ENCODE measurements at regions not wholly inside any gene's neighbourhood (a gene's known extent, or its start where the extent isn't known, plus 50 kb on each side); places are given as distances from the start of the nearest gene placed in this dataset.

- Histone ChIP-seq H3K4me1 (ENCODE audit: control insufficient read depth, insufficient read depth, low read length) (no peaks in the 10 kb centered on the region), H3K9ac (ENCODE audit: low read length in 2 of 2) (no peak overlapping the region), H3K4me3 (ENCODE audit: low read length in 2 of 2) (no peak overlapping the region), H3K27ac (ENCODE audit: low read length) (no peak overlapping the region), H3K9me3 (ENCODE audit: control insufficient read depth in 2 of 2, low read length in 2 of 2) (no peaks in the 10 kb centered on the region), H3K36me3 (ENCODE audit: control insufficient read depth in 2 of 2, insufficient read depth in 2 of 2, low read length in 2 of 2) (no peaks in the 10 kb centered on the region), H3K27me3 (ENCODE audit: control insufficient read depth in 1 of 2, insufficient read depth in 2 of 2, low read length in 2 of 2) (no peaks in the 10 kb centered on the region)
Measured at GRCh38 chr5:103498800-103499551, 63.6 kb downstream of the NUDT12 start.

GRCh38 chr5:103498211-103498610 is 64.4 kb downstream of the NUDT12 start:
- no peak overlapping the region for H3K4me3 ChIP-seq (ENCODE audit: low read length in 2 of 2)
- no peak overlapping the region for H3K27ac ChIP-seq (ENCODE audit: low read length)
- H3K9ac ChIP-seq (ENCODE audit: low read length in 2 of 2) = no peak overlapping the region
- no peaks in the 10 kb centered on the region for H3K4me1 ChIP-seq (ENCODE audit: control insufficient read depth, insufficient read depth, low read length)
- H3K36me3 ChIP-seq (ENCODE audit: control insufficient read depth in 2 of 2, insufficient read depth in 2 of 2, low read length in 2 of 2) = no peaks in the 10 kb centered on the region
- no peaks in the 10 kb centered on the region for H3K27me3 ChIP-seq (ENCODE audit: control insufficient read depth in 1 of 2, insufficient read depth in 2 of 2, low read length in 2 of 2)
- no peaks in the 10 kb centered on the region for H3K9me3 ChIP-seq (ENCODE audit: control insufficient read depth in 2 of 2, low read length in 2 of 2)

- Histone ChIP-seq H3K4me3 (ENCODE audit: low read length in 2 of 2) (no peak overlapping the region), H3K9me3 (ENCODE audit: control insufficient read depth in 2 of 2, low read length in 2 of 2) (no peaks in the 10 kb centered on the region), H3K27me3 (ENCODE audit: control insufficient read depth in 1 of 2, insufficient read depth in 2 of 2, low read length in 2 of 2) (no peaks in the 10 kb centered on the region), H3K9ac (ENCODE audit: low read length in 2 of 2) (no peak overlapping the region), H3K27ac (ENCODE audit: low read length) (no peak overlapping the region), H3K4me1 (ENCODE audit: control insufficient read depth, insufficient read depth, low read length) (no peaks in the 10 kb centered on the region), H3K36me3 (ENCODE audit: control insufficient read depth in 2 of 2, insufficient read depth in 2 of 2, low read length in 2 of 2) (no peaks in the 10 kb centered on the region)
Measured at GRCh38 chr5:103497781-103498180, 64.8 kb downstream of the NUDT12 start.

GRCh38 chr5:103490030-103490739 is 72.4 kb downstream of the NUDT12 start:
- Histone ChIP-seq H3K36me3 (ENCODE audit: control insufficient read depth in 2 of 2, insufficient read depth in 2 of 2, low read length in 2 of 2) (no peaks in the 10 kb centered on the region), H3K9me3 (ENCODE audit: control insufficient read depth in 2 of 2, low read length in 2 of 2) (no peaks in the 10 kb centered on the region), H3K4me3 (ENCODE audit: low read length in 2 of 2) (no peak overlapping the region), H3K27me3 (ENCODE audit: control insufficient read depth in 1 of 2, insufficient read depth in 2 of 2, low read length in 2 of 2) (no peaks in the 10 kb centered on the region), H3K4me1 (ENCODE audit: control insufficient read depth, insufficient read depth, low read length) (no peaks in the 10 kb centered on the region), H3K9ac (ENCODE audit: low read length in 2 of 2) (no peak overlapping the region), H3K27ac (ENCODE audit: low read length) (no peak overlapping the region)

- no peaks in the 10 kb centered on the region for H3K27me3 ChIP-seq (ENCODE audit: control insufficient read depth in 1 of 2, insufficient read depth in 2 of 2, low read length in 2 of 2)
- no peak overlapping the region for H3K27ac ChIP-seq (ENCODE audit: low read length)
- no peaks in the 10 kb centered on the region for H3K4me1 ChIP-seq (ENCODE audit: control insufficient read depth, insufficient read depth, low read length)
- no peaks in the 10 kb centered on the region for H3K9me3 ChIP-seq (ENCODE audit: control insufficient read depth in 2 of 2, low read length in 2 of 2)
- H3K9ac ChIP-seq (ENCODE audit: low read length in 2 of 2) = no peak overlapping the region
- H3K4me3 ChIP-seq (ENCODE audit: low read length in 2 of 2) = no peak overlapping the region
- no peaks in the 10 kb centered on the region for H3K36me3 ChIP-seq (ENCODE audit: control insufficient read depth in 2 of 2, insufficient read depth in 2 of 2, low read length in 2 of 2)
Measured at GRCh38 chr5:103489307-103489706, 73.3 kb downstream of the NUDT12 start.

GRCh38 chr5:103487822-103488493 is 74.6 kb downstream of the NUDT12 start:
- no peaks in the 10 kb centered on the region for H3K36me3 ChIP-seq (ENCODE audit: control insufficient read depth in 2 of 2, insufficient read depth in 2 of 2, low read length in 2 of 2)
- H3K4me3 ChIP-seq (ENCODE audit: low read length in 2 of 2) = no peak overlapping the region
- H3K27ac ChIP-seq (ENCODE audit: low read length) = no peak overlapping the region
- H3K9me3 ChIP-seq (ENCODE audit: control insufficient read depth in 2 of 2, low read length in 2 of 2) = no peaks in the 10 kb centered on the region
- H3K27me3 ChIP-seq (ENCODE audit: control insufficient read depth in 1 of 2, insufficient read depth in 2 of 2, low read length in 2 of 2) = no peaks in the 10 kb centered on the region
- H3K4me1 ChIP-seq (ENCODE audit: control insufficient read depth, insufficient read depth, low read length) = no peaks in the 10 kb centered on the region
- H3K9ac ChIP-seq (ENCODE audit: low read length in 2 of 2) = no peak overlapping the region

- no peaks in the 10 kb centered on the region for H3K4me1 ChIP-seq (ENCODE audit: control insufficient read depth, insufficient read depth, low read length)
- H3K27ac ChIP-seq (ENCODE audit: low read length) = no peak overlapping the region
- no peak overlapping the region for H3K4me3 ChIP-seq (ENCODE audit: low read length in 2 of 2)
- H3K27me3 ChIP-seq (ENCODE audit: control insufficient read depth in 1 of 2, insufficient read depth in 2 of 2, low read length in 2 of 2) = no peaks in the 10 kb centered on the region
- no peaks in the 10 kb centered on the region for H3K9me3 ChIP-seq (ENCODE audit: control insufficient read depth in 2 of 2, low read length in 2 of 2)
- no peak overlapping the region for H3K9ac ChIP-seq (ENCODE audit: low read length in 2 of 2)
- H3K36me3 ChIP-seq (ENCODE audit: control insufficient read depth in 2 of 2, insufficient read depth in 2 of 2, low read length in 2 of 2) = no peaks in the 10 kb centered on the region
Measured at GRCh38 chr5:103487218-103487617, 75.4 kb downstream of the NUDT12 start.

GRCh38 chr5:103486739-103487138 is 75.8 kb downstream of the NUDT12 start:
- no peaks in the 10 kb centered on the region for H3K4me1 ChIP-seq (ENCODE audit: control insufficient read depth, insufficient read depth, low read length)
- no peak overlapping the region for H3K27ac ChIP-seq (ENCODE audit: low read length)
- no peaks in the 10 kb centered on the region for H3K36me3 ChIP-seq (ENCODE audit: control insufficient read depth in 2 of 2, insufficient read depth in 2 of 2, low read length in 2 of 2)
- no peak overlapping the region for H3K4me3 ChIP-seq (ENCODE audit: low read length in 2 of 2)
- no peaks in the 10 kb centered on the region for H3K27me3 ChIP-seq (ENCODE audit: control insufficient read depth in 1 of 2, insufficient read depth in 2 of 2, low read length in 2 of 2)
- H3K9me3 ChIP-seq (ENCODE audit: control insufficient read depth in 2 of 2, low read length in 2 of 2) = no peaks in the 10 kb centered on the region
- no peak overlapping the region for H3K9ac ChIP-seq (ENCODE audit: low read length in 2 of 2)

- H3K27ac ChIP-seq (ENCODE audit: low read length) = no peak overlapping the region
- H3K9ac ChIP-seq (ENCODE audit: low read length in 2 of 2) = no peak overlapping the region
- no peaks in the 10 kb centered on the region for H3K9me3 ChIP-seq (ENCODE audit: control insufficient read depth in 2 of 2, low read length in 2 of 2)
- H3K27me3 ChIP-seq (ENCODE audit: control insufficient read depth in 1 of 2, insufficient read depth in 2 of 2, low read length in 2 of 2) = peaks cover 0 to 3% of the 10 kb centered on the region in 2 donors
- no peaks in the 10 kb centered on the region for H3K4me1 ChIP-seq (ENCODE audit: control insufficient read depth, insufficient read depth, low read length)
- no peak overlapping the region for H3K4me3 ChIP-seq (ENCODE audit: low read length in 2 of 2)
- no peaks in the 10 kb centered on the region for H3K36me3 ChIP-seq (ENCODE audit: control insufficient read depth in 2 of 2, insufficient read depth in 2 of 2, low read length in 2 of 2)
Measured at GRCh38 chr5:103480246-103480645, 82.3 kb downstream of the NUDT12 start.

- Histone ChIP-seq H3K9me3 (ENCODE audit: control insufficient read depth in 2 of 2, low read length in 2 of 2) (no peaks in the 10 kb centered on the region), H3K36me3 (ENCODE audit: control insufficient read depth in 2 of 2, insufficient read depth in 2 of 2, low read length in 2 of 2) (no peaks in the 10 kb centered on the region), H3K4me1 (ENCODE audit: control insufficient read depth, insufficient read depth, low read length) (no peaks in the 10 kb centered on the region), H3K9ac (ENCODE audit: low read length in 2 of 2) (no peak overlapping the region), H3K27me3 (ENCODE audit: control insufficient read depth in 1 of 2, insufficient read depth in 2 of 2, low read length in 2 of 2) (peaks cover 0 to 3% of the 10 kb centered on the region in 2 donors), H3K4me3 (ENCODE audit: low read length in 2 of 2) (no peak overlapping the region), H3K27ac (ENCODE audit: low read length) (no peak overlapping the region)
Measured at GRCh38 chr5:103477678-103478077, 84.9 kb downstream of the NUDT12 start.
